ENCODE measurements at regions not wholly inside any gene's neighbourhood (a gene's known extent, or its start where the extent isn't known, plus 50 kb on each side); places are given as distances from the start of the nearest gene placed in this dataset.

DNA sequence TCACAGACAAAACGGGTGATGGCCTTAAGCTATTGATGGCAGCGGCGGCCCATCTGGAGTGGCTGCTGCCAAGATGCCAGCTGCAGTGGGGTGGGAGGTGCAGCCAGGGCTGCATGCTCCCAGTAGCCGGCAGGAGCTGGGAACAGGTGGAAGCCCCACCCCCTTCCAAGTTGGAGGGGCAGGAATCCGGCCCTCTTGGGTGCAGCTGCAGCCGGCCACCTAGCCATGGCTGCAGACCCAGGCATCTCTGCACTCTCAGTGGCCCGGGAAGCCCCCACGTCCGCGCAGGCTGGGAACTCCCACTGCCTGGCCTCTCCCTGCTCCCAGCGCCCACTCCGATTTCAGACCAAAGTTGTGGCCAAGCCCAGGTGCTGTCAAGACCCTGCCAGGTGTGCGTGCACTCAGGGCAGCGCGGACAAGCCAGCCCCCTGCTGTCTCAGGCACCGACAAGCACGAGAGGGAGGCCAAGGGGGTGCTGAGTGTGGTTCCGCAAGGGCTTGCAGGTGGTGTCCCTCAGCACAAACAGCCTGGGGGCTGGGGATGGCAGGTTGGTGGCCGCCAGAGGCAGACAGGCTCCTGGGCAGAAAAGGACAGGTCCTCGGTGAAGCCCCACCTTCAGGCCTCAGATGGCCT lies 115.1 kb upstream of the TSLP start:
- H2AFZ ChIP-seq (ENCODE audit: low read length), result no peak overlapping the region
- no peaks in the 10 kb centered on the region for H3K27me3 ChIP-seq (ENCODE audit: low read length)
- ChIA-PET CTCF (no interaction called here), POLR2A (ENCODE audit: unreplicated experiment) (no interaction called here)
- H3K9me2 ChIP-seq (replicated peaks; ENCODE audit: low read length), result no peaks in the 10 kb centered on the region
- no peak overlapping the region for H3K4me2 ChIP-seq (ENCODE audit: low read length)
- no peaks in the 10 kb centered on the region for H3K36me3 ChIP-seq (ENCODE audit: low read depth, low read length)
- H3K9me3 ChIP-seq (ENCODE audit: low read length), result no peaks in the 10 kb centered on the region
- peaks cover 35% of the 10 kb centered on the region for H3K4me1 ChIP-seq (ENCODE audit: insufficient read depth, low read length)
- H3F3A ChIP-seq (ENCODE audit: low read length, unreplicated experiment), result no peaks in the 10 kb centered on the region
- no peak for TF ChIP-seq EZH2 (IDR thresholded peaks at IDR 0.05; ENCODE audit: low read length, unreplicated experiment)
- H3K79me2 ChIP-seq (ENCODE audit: low read length), result no peaks in the 10 kb centered on the region
- no peak for DNase-seq
- no peak overlapping the region for H3K9ac ChIP-seq (ENCODE audit: low read length)
- no peak overlapping the region for H3K4me3 ChIP-seq (ENCODE audit: low read length)
- no peak for ATAC-seq
- no peaks in the 10 kb centered on the region for H4K20me1 ChIP-seq (ENCODE audit: low read length)
- BruUV-seq (replicated peaks), result no TSS peak
- intact Hi-C loops (cut with micrococcal nuclease), result no loop called here
- no peak overlapping the region for H3K27ac ChIP-seq (ENCODE audit: low read length)

DNA sequence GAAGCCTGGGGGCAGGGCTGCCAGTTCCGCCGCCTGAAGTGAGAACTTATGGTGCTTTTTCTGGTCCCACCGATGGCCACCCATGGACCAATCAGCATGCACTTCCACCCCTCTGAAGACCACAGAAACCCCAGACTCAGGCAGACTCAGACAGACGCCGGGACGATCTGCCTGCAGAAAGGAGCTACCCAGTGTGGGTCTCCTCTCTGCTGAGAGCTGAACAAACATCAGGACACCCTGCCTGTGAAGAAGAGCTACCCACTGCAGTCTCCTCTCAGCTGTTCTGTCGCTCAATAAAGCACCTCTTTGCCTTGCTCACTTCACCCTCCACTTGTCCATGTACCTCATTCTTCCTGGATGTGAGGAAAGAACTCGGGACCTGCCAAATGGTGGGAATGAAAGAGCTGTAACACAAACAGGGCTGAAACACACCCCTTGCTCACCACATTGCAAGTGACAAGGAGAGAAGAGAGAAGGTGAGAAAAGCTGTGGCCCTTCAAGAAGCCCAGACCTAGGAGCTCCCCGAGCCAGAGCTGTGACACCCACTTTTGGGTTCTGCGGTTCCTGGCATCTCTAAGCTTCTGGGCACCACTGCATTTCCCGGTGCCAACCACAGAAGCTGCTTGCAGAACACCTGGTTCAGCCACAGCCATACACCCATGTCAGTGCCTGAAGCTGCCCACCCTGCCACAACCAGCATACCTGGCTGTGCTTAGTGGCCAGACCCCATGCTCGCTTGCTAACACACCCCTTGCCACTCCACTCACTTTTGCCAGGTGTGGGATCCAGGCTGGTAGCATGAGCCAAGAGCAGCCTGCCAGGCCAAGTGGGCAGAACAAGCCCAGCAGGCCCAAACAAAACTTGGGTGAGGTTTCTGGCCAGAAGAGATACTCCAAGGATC lies 114.3 kb upstream of the TSLP start:
- CTCF ChIA-PET, result no interaction called here
- DNase-seq (no peak), ATAC-seq (peak; percentile 35)
- peak overlapping the region; percentile 44 for H3K4me2 ChIP-seq (ENCODE audit: low read length)
- no peaks in the 10 kb centered on the region for H3K27me3 ChIP-seq (ENCODE audit: low read length)
- intact Hi-C loops (cut with micrococcal nuclease), result no loop called here
- no peak overlapping the region for H3K4me3 ChIP-seq (ENCODE audit: low read length)
- H2AFZ ChIP-seq (ENCODE audit: low read length), result peak overlapping the region; percentile 34; the same call in 1 of the 2 replicates
- H3K9me3 ChIP-seq (ENCODE audit: low read length), result no peaks in the 10 kb centered on the region
- peak overlapping the region; percentile 29; the same call in 1 of the 2 replicates for H3K9ac ChIP-seq (ENCODE audit: low read length)
- TF ChIP-seq EZH2 (IDR thresholded peaks at IDR 0.05; ENCODE audit: low read length, unreplicated experiment) (no peak), EZH2phosphoT487 (IDR thresholded peaks at IDR 0.05; ENCODE audit: borderline replicate concordance, low read length) (no peak), CTCF (conservative IDR thresholded peaks at IDR 0.05; ENCODE audit: low read depth, low read length) (no peak)
- peaks cover 27% of the 10 kb centered on the region for H3K4me1 ChIP-seq (ENCODE audit: insufficient read depth, low read length)
- H3F3A ChIP-seq (ENCODE audit: low read length, unreplicated experiment), result no peaks in the 10 kb centered on the region
- H4K20me1 ChIP-seq (ENCODE audit: low read length), result no peaks in the 10 kb centered on the region
- H3K9me2 ChIP-seq (replicated peaks; ENCODE audit: low read length), result no peaks in the 10 kb centered on the region
- peak overlapping the region; percentile 84 for H3K27ac ChIP-seq (ENCODE audit: low read length)
- POLR2A ChIA-PET (ENCODE audit: unreplicated experiment), result interaction anchor here (0.6 kb wide), 1 partner anchor 10 kb away, joined by 3 read pairs; no protein-coding TSS in a partner anchor
- no TSS peak for BruUV-seq (replicated peaks)
- H3K79me2 ChIP-seq (ENCODE audit: low read length), result no peaks in the 10 kb centered on the region
- H3K36me3 ChIP-seq (ENCODE audit: low read depth, low read length), result no peaks in the 10 kb centered on the region

GRCh38 chr5:110957934-110958333 lies 113.6 kb upstream of the TSLP start:
- Histone ChIP-seq H3K27me3 (ENCODE audit: low read length) (no peaks in the 10 kb centered on the region), H4K20me1 (ENCODE audit: low read length) (no peaks in the 10 kb centered on the region), H3K4me3 (ENCODE audit: low read length) (no peak overlapping the region), H3K79me2 (ENCODE audit: low read length) (no peaks in the 10 kb centered on the region), H3K36me3 (ENCODE audit: low read depth, low read length) (no peaks in the 10 kb centered on the region), H3K9me3 (ENCODE audit: low read length) (no peaks in the 10 kb centered on the region), H3K9ac (ENCODE audit: low read length) (peak overlapping the region; percentile 24; the same call in 1 of the 2 replicates), H3K4me2 (ENCODE audit: low read length) (peak overlapping the region; percentile 65), H2AFZ (ENCODE audit: low read length) (no peak overlapping the region), H3K4me1 (ENCODE audit: insufficient read depth, low read length) (peaks cover 22% of the 10 kb centered on the region), H3K27ac (ENCODE audit: low read length) (peak overlapping the region; percentile 84), H3K9me2 (replicated peaks; ENCODE audit: low read length) (no peaks in the 10 kb centered on the region), H3F3A (ENCODE audit: low read length, unreplicated experiment) (no peaks in the 10 kb centered on the region)
- intact Hi-C loops (cut with micrococcal nuclease), result no loop called here
- TF ChIP-seq EZH2phosphoT487 (IDR thresholded peaks at IDR 0.05; ENCODE audit: borderline replicate concordance, low read length) (no peak), EZH2 (IDR thresholded peaks at IDR 0.05; ENCODE audit: low read length, unreplicated experiment) (no peak), CTCF (conservative IDR thresholded peaks at IDR 0.05; ENCODE audit: low read depth, low read length) (no peak)
- DNase-seq (peak; percentile 96), ATAC-seq (peak; percentile 97)
- BruUV-seq (replicated peaks), result no TSS peak
- ChIA-PET CTCF (no interaction called here), POLR2A (ENCODE audit: unreplicated experiment) (no interaction called here)
